Activated CD4-positive, alpha-beta memory T cell treated with anti-CD3 and anti-CD28 coated beads, Interleukin-2, amount 10 ng/mL, durations not matched to agents 7 days and 5 days (primary cell): ENCODE measurements at regions not wholly inside any gene's neighbourhood (a gene's known extent, or its start where the extent isn't known, plus 50 kb on each side); places are given as distances from the start of the nearest gene placed in this dataset.
"Not testable (repeated sequence)": the region's sequence is repeated elsewhere in the genome, so short reads cannot be mapped to it uniquely, and the experiment has no call there.

Source experiments
- CTCF ChIA-PET: fragments of 350-600 bp; sonication (Branson Sonifier 250); formaldehyde crosslinking; loops from one replicate; lab custom pipeline; 2021; ENCODE audit warnings: antibody characterized with exemption, inconsistent platforms; lab: Charles Lee
- POLR2A ChIA-PET: fragments of 350-600 bp; sonication (Branson Sonifier 250); formaldehyde crosslinking; loops from one replicate; lab custom pipeline; 2021; ENCODE audit warnings: antibody characterized with exemption; lab: Charles Lee
- DNase-seq: peaks from one replicate; pipeline ENCODE4 v3.0.0-alpha.2; 2020
- H3K27ac Mint-ChIP-seq: one replicate; pipeline ENCODE4 v1.8.0; 2021; ENCODE audit warnings: mild to moderate bottlenecking, mixed read lengths
- H3K27me3 Mint-ChIP-seq: one replicate; pipeline ENCODE4 v1.8.0; 2021; ENCODE audit warnings: mixed read lengths
- H3K36me3 Mint-ChIP-seq: one replicate; pipeline ENCODE4 v1.8.0; 2021; ENCODE audit warnings: low read depth, mixed read lengths
- H3K4me1 Mint-ChIP-seq: one replicate; pipeline ENCODE4 v1.8.0; 2021; ENCODE audit warnings: mixed read lengths
- H3K4me3 Mint-ChIP-seq: one replicate; pipeline ENCODE4 v1.8.0; 2021; ENCODE audit warnings: mild to moderate bottlenecking, mixed read lengths
- H3K9me3 Mint-ChIP-seq: one replicate; pipeline ENCODE4 v1.8.0; 2021; ENCODE audit warnings: mixed read lengths

- ChIA-PET POLR2A (no interaction called here), CTCF (no interaction called here)
- no peak for DNase-seq
- Mint-ChIP-seq H3K4me3 (no peak overlapping the region), H3K27ac (no peak overlapping the region), H3K36me3 (no peaks in the 10 kb centered on the region), H3K27me3 (no peaks in the 10 kb centered on the region), H3K9me3 (peaks cover 11% of the 10 kb centered on the region), H3K4me1 (peaks cover 2% of the 10 kb centered on the region)
These were observed 806.4 kb downstream of the TRIB2 start for GRCh38 chr2:13522917-13523821.

- ChIA-PET POLR2A (no interaction called here), CTCF (no interaction called here)
- Mint-ChIP-seq H3K36me3 (no peaks in the 10 kb centered on the region), H3K27me3 (no peaks in the 10 kb centered on the region), H3K4me1 (peaks cover 2% of the 10 kb centered on the region), H3K4me3 (no peak overlapping the region), H3K9me3 (peaks cover 11% of the 10 kb centered on the region), H3K27ac (no peak overlapping the region)
- DNase-seq = no peak
These were observed 807.8 kb downstream of the TRIB2 start for GRCh38 chr2:13524492-13524891.

- H3K4me1 Mint-ChIP-seq, H3K27ac Mint-ChIP-seq, POLR2A ChIA-PET, H3K36me3 Mint-ChIP-seq, DNase-seq, H3K27me3 Mint-ChIP-seq, H3K9me3 Mint-ChIP-seq, H3K4me3 Mint-ChIP-seq, CTCF ChIA-PET: not testable (repeated sequence)
These were observed 815.1 kb downstream of the TRIB2 start for GRCh38 chr2:13531735-13532410.

GRCh38 chr2:13532781-13533523 is 816.2 kb downstream of the TRIB2 start:
- CTCF ChIA-PET, H3K4me3 Mint-ChIP-seq, POLR2A ChIA-PET, H3K27ac Mint-ChIP-seq, H3K4me1 Mint-ChIP-seq, DNase-seq, H3K36me3 Mint-ChIP-seq, H3K9me3 Mint-ChIP-seq, H3K27me3 Mint-ChIP-seq: not testable (repeated sequence)

GRCh38 chr2:13533524-13533922 is 816.8 kb downstream of the TRIB2 start:
- H3K27me3 Mint-ChIP-seq = no peaks in the 10 kb centered on the region
- H3K4me3 Mint-ChIP-seq = no peak overlapping the region
- ChIA-PET POLR2A (no interaction called here), CTCF (no interaction called here)
- DNase-seq = no peak
- H3K27ac Mint-ChIP-seq = no peak overlapping the region
- no peaks in the 10 kb centered on the region for H3K4me1 Mint-ChIP-seq
- H3K9me3 Mint-ChIP-seq = peaks cover 2% of the 10 kb centered on the region
- no peaks in the 10 kb centered on the region for H3K36me3 Mint-ChIP-seq

- POLR2A ChIA-PET = no interaction called here
These were observed 820.2 kb downstream of the TRIB2 start for GRCh38 chr2:13536941-13537340.

GRCh38 chr2:13537771-13538349 is 821.1 kb downstream of the TRIB2 start:
- Mint-ChIP-seq H3K36me3 (no peaks in the 10 kb centered on the region), H3K9me3 (no peaks in the 10 kb centered on the region), H3K4me1 (no peaks in the 10 kb centered on the region), H3K4me3 (no peak overlapping the region), H3K27me3 (no peaks in the 10 kb centered on the region), H3K27ac (no peak overlapping the region)
- ChIA-PET CTCF (no interaction called here), POLR2A (no interaction called here)
- no peak for DNase-seq

More at GRCh38 chr2:13536941-13537340, 820.2 kb downstream of the TRIB2 start:
- no peaks in the 10 kb centered on the region for H3K27me3 Mint-ChIP-seq
- H3K36me3 Mint-ChIP-seq = no peaks in the 10 kb centered on the region
- no peak overlapping the region for H3K4me3 Mint-ChIP-seq
- no peak overlapping the region for H3K27ac Mint-ChIP-seq
- DNase-seq = no peak
- no peaks in the 10 kb centered on the region for H3K4me1 Mint-ChIP-seq
- CTCF ChIA-PET = no interaction called here
- peaks cover 2% of the 10 kb centered on the region for H3K9me3 Mint-ChIP-seq

GRCh38 chr2:13539296-13539695 is 822.6 kb downstream of the TRIB2 start:
- no peaks in the 10 kb centered on the region for H3K27me3 Mint-ChIP-seq
- no peak for DNase-seq
- no peak overlapping the region for H3K4me3 Mint-ChIP-seq
- H3K36me3 Mint-ChIP-seq = no peaks in the 10 kb centered on the region
- CTCF ChIA-PET = no interaction called here
- POLR2A ChIA-PET = no interaction called here
- H3K4me1 Mint-ChIP-seq = no peaks in the 10 kb centered on the region
- H3K27ac Mint-ChIP-seq = no peak overlapping the region
- no peaks in the 10 kb centered on the region for H3K9me3 Mint-ChIP-seq

- ChIA-PET POLR2A (no interaction called here), CTCF (no interaction called here)
- DNase-seq = no peak
- no peaks in the 10 kb centered on the region for H3K4me1 Mint-ChIP-seq
- no peak overlapping the region for H3K27ac Mint-ChIP-seq
- no peak overlapping the region for H3K4me3 Mint-ChIP-seq
- H3K36me3 Mint-ChIP-seq = no peaks in the 10 kb centered on the region
- no peaks in the 10 kb centered on the region for H3K27me3 Mint-ChIP-seq
- no peaks in the 10 kb centered on the region for H3K9me3 Mint-ChIP-seq
These were observed 825.3 kb downstream of the TRIB2 start for GRCh38 chr2:13542061-13542460.

- ChIA-PET CTCF (no interaction called here), POLR2A (no interaction called here)
- Mint-ChIP-seq H3K27me3 (no peaks in the 10 kb centered on the region), H3K4me1 (no peaks in the 10 kb centered on the region), H3K4me3 (no peak overlapping the region), H3K36me3 (no peaks in the 10 kb centered on the region), H3K9me3 (no peaks in the 10 kb centered on the region), H3K27ac (no peak overlapping the region)
- DNase-seq = no peak
These were observed 825.9 kb downstream of the TRIB2 start for GRCh38 chr2:13542642-13543041.

GRCh38 chr2:13543550-13543949 is 826.8 kb downstream of the TRIB2 start:
- CTCF ChIA-PET = no interaction called here
- no peaks in the 10 kb centered on the region for H3K9me3 Mint-ChIP-seq
- H3K36me3 Mint-ChIP-seq = no peaks in the 10 kb centered on the region

GRCh38 chr2:13545320-13545719 is 828.6 kb downstream of the TRIB2 start:
- no peaks in the 10 kb centered on the region for H3K27me3 Mint-ChIP-seq
- no peak overlapping the region for H3K4me3 Mint-ChIP-seq
- H3K4me1 Mint-ChIP-seq = no peaks in the 10 kb centered on the region
- H3K9me3 Mint-ChIP-seq = peaks cover 5% of the 10 kb centered on the region
- DNase-seq = no peak
- POLR2A ChIA-PET = no interaction called here
- CTCF ChIA-PET = no interaction called here
- H3K36me3 Mint-ChIP-seq = no peaks in the 10 kb centered on the region
- no peak overlapping the region for H3K27ac Mint-ChIP-seq

More at GRCh38 chr2:13543550-13543949, 826.8 kb downstream of the TRIB2 start:
- POLR2A ChIA-PET = no interaction called here
- no peak overlapping the region for H3K27ac Mint-ChIP-seq
- no peak overlapping the region for H3K4me3 Mint-ChIP-seq
- DNase-seq = no peak
- no peaks in the 10 kb centered on the region for H3K27me3 Mint-ChIP-seq
- no peaks in the 10 kb centered on the region for H3K4me1 Mint-ChIP-seq

- peaks cover 5% of the 10 kb centered on the region for H3K9me3 Mint-ChIP-seq
- no peaks in the 10 kb centered on the region for H3K36me3 Mint-ChIP-seq
- ChIA-PET POLR2A (no interaction called here), CTCF (no interaction called here)
- no peaks in the 10 kb centered on the region for H3K27me3 Mint-ChIP-seq
- no peaks in the 10 kb centered on the region for H3K4me1 Mint-ChIP-seq
- H3K27ac Mint-ChIP-seq = no peak overlapping the region
- no peak overlapping the region for H3K4me3 Mint-ChIP-seq
- no peak for DNase-seq
These were observed 829.4 kb downstream of the TRIB2 start for GRCh38 chr2:13546131-13546530.
